ENCODE measurements at regions not wholly inside any gene's neighbourhood (a gene's known extent, or its start where the extent isn't known, plus 50 kb on each side); places are given as distances from the start of the nearest gene placed in this dataset.

GRCh38 chr10:56507033-56507432, 146.0 kb upstream of the ZWINT start:
- TF ChIP-seq CTCF (IDR thresholded peaks at IDR 0.05): no peak
- Histone ChIP-seq H3K27ac (no peak overlapping the region), H3K4me3 (no peak overlapping the region)
- no peak for DNase-seq (ENCODE audit: low spot score)

GRCh38 chr10:56505555-56505954, 144.5 kb upstream of the ZWINT start:
- Histone ChIP-seq H3K4me3 (no peak overlapping the region), H3K27ac (no peak overlapping the region)
- no peak for DNase-seq (ENCODE audit: low spot score)
- no peak for TF ChIP-seq CTCF (IDR thresholded peaks at IDR 0.05)

GRCh38 chr10:56496186-56496486, 135.1 kb upstream of the ZWINT start:
- no peak for DNase-seq (ENCODE audit: low spot score)
- Histone ChIP-seq H3K4me3 (no peak overlapping the region), H3K27ac (no peak overlapping the region)
- no peak for TF ChIP-seq CTCF (IDR thresholded peaks at IDR 0.05)

- no peak for DNase-seq (ENCODE audit: low spot score)
- no peak for TF ChIP-seq CTCF (IDR thresholded peaks at IDR 0.05)
- no peak overlapping the region for H3K4me3 ChIP-seq
- H3K27ac ChIP-seq: no peak overlapping the region
These were observed 126.7 kb upstream of the ZWINT start for GRCh38 chr10:56487746-56488145.

- TF ChIP-seq CTCF (IDR thresholded peaks at IDR 0.05): no peak
- DNase-seq (ENCODE audit: low spot score): no peak
- Histone ChIP-seq H3K4me3 (no peak overlapping the region), H3K27ac (no peak overlapping the region)
These were observed 120.5 kb upstream of the ZWINT start for GRCh38 chr10:56481521-56482091.

GRCh38 chr10:56472978-56473377, 111.9 kb upstream of the ZWINT start:
- no peak overlapping the region for H3K27ac ChIP-seq
- H3K4me3 ChIP-seq: no peak overlapping the region
- TF ChIP-seq CTCF (IDR thresholded peaks at IDR 0.05): no peak
- DNase-seq (ENCODE audit: low spot score): no peak

- no peak overlapping the region for H3K4me3 ChIP-seq
- TF ChIP-seq CTCF (IDR thresholded peaks at IDR 0.05): no peak
- DNase-seq (ENCODE audit: low spot score): no peak
- no peak overlapping the region for H3K27ac ChIP-seq
These were observed 109.6 kb upstream of the ZWINT start for GRCh38 chr10:56470701-56471100.

Data from coronary artery (tissue), 2 donors.